ENCODE measurements at regions not wholly inside any gene's neighbourhood (a gene's known extent, or its start where the extent isn't known, plus 50 kb on each side); places are given as distances from the start of the nearest gene placed in this dataset.
A peak's percentile ranks its signal among the peaks of the same experiment; 100 is the strongest.

DNA sequence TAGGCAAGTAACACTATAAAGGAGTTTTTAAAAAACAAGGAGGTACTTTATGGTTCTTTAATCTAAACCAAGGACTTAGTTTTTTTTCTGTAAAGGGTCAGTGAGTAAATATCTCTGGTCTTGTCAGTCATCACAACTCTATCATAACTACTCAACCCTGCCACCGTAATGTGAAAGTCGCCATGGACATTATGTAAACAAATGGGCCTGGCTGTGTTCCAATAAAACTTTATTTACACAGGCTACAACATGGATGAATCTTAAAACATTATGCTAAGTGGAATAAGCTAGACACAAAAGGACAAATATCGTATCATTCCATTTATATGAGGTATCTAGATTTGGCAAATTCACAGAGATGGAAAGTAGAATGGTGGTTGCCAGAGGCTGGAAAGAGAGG, 60.8 kb upstream of the SP4 start:
- H3K36me3 ChIP-seq (ENCODE audit: control insufficient read depth, insufficient read depth, low read length): no peaks in the 10 kb centered on the region
- DNase-seq (ENCODE audit: extremely low read depth, insufficient read length): no peak
- H3K4me3 ChIP-seq (replicated peaks; ENCODE audit: low read depth, low read length): no peak overlapping the region
- no peak for TF ChIP-seq CTCF (IDR thresholded peaks at IDR 0.05; ENCODE audit: insufficient read depth, low read length, poor library complexity, severe bottlenecking)
- H3K27me3 ChIP-seq (replicated peaks; ENCODE audit: control insufficient read depth, insufficient read depth, low read length): no peaks in the 10 kb centered on the region

GRCh38 chr7:21367537-21367936, 60.3 kb upstream of the SP4 start:
- no peak for DNase-seq (ENCODE audit: extremely low read depth, insufficient read length)
- TF ChIP-seq CTCF (IDR thresholded peaks at IDR 0.05; ENCODE audit: insufficient read depth, low read length, poor library complexity, severe bottlenecking): no peak
- no peak overlapping the region for H3K4me3 ChIP-seq (replicated peaks; ENCODE audit: low read depth, low read length)
- H3K27me3 ChIP-seq (replicated peaks; ENCODE audit: control insufficient read depth, insufficient read depth, low read length): no peaks in the 10 kb centered on the region
- H3K36me3 ChIP-seq (ENCODE audit: control insufficient read depth, insufficient read depth, low read length): no peaks in the 10 kb centered on the region

DNA sequence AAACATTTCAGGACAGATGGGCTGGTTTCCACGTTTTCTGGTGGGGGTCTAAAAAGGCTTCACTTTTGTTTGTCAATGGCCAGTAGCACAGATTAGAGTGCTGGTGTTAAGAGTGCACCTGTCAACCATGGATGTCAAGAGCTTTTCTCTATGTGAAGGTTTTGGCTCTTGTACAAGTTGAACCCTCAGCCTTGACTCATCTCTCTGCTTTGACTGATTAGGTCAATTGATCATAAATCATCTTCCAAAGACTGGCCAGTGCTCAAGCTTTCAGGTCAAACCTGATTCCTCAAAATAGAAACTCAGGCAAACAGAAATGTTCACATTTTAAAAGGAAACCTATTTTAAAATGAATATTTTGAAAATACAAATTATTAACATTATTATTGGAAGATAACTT, 59.6 kb upstream of the SP4 start:
- H3K36me3 ChIP-seq (ENCODE audit: control insufficient read depth, insufficient read depth, low read length): no peaks in the 10 kb centered on the region
- no peak for TF ChIP-seq CTCF (IDR thresholded peaks at IDR 0.05; ENCODE audit: insufficient read depth, low read length, poor library complexity, severe bottlenecking)
- DNase-seq (ENCODE audit: extremely low read depth, insufficient read length): no peak
- H3K27me3 ChIP-seq (replicated peaks; ENCODE audit: control insufficient read depth, insufficient read depth, low read length): no peaks in the 10 kb centered on the region
- no peak overlapping the region for H3K4me3 ChIP-seq (replicated peaks; ENCODE audit: low read depth, low read length)

GRCh38 chr7:21370283-21370982, 57.5 kb upstream of the SP4 start:
- no peak overlapping the region for H3K4me3 ChIP-seq (replicated peaks; ENCODE audit: low read depth, low read length)
- H3K36me3 ChIP-seq (ENCODE audit: control insufficient read depth, insufficient read depth, low read length): no peaks in the 10 kb centered on the region
- TF ChIP-seq CTCF (IDR thresholded peaks at IDR 0.05; ENCODE audit: insufficient read depth, low read length, poor library complexity, severe bottlenecking): no peak
- H3K27me3 ChIP-seq (replicated peaks; ENCODE audit: control insufficient read depth, insufficient read depth, low read length): no peaks in the 10 kb centered on the region
- DNase-seq (ENCODE audit: extremely low read depth, insufficient read length): no peak

- Histone ChIP-seq H3K27me3 (replicated peaks; ENCODE audit: control insufficient read depth, insufficient read depth, low read length) (no peaks in the 10 kb centered on the region), H3K4me3 (replicated peaks; ENCODE audit: low read depth, low read length) (no peak overlapping the region)
- DNase-seq (ENCODE audit: extremely low read depth, insufficient read length): peak; percentile 40
Measured at GRCh38 chr7:21371360-21371759, 56.5 kb upstream of the SP4 start.

More at GRCh38 chr7:21371360-21371759, 56.5 kb upstream of the SP4 start:
- no peak for TF ChIP-seq CTCF (IDR thresholded peaks at IDR 0.05; ENCODE audit: insufficient read depth, low read length, poor library complexity, severe bottlenecking)
- H3K36me3 ChIP-seq (ENCODE audit: control insufficient read depth, insufficient read depth, low read length): no peaks in the 10 kb centered on the region
